Peyer's patch (tissue), 4 donors: ENCODE measurements at regions not wholly inside any gene's neighbourhood (a gene's known extent, or its start where the extent isn't known, plus 50 kb on each side); places are given as distances from the start of the nearest gene placed in this dataset.

ENCODE experiments used
- POLR2A ChIP-seq, 2 donors: fragments of 450-650 bp; IDR thresholded peaks; one replicate each; pipeline ENCODE4 v1.5.1; 2017; ENCODE audit warnings: antibody characterized with exemption in 2 of 2, mild to moderate bottlenecking in 2 of 2, moderate library complexity in 2 of 2
- TF ChIP-seq, protein P1 (sequence below), 6 experiments: fragments of 450-650 bp in 4 of 6; fragments of 200-600 bp in 2 of 6; sonication (generic) in 1 of 6; IDR thresholded peaks; one replicate each; pipeline ENCODE4 v1.5.1; 2017 to 2019; ENCODE audit warnings: antibody characterized with exemption in 6 of 6, mild to moderate bottlenecking in 3 of 6, moderate library complexity in 1 of 6

DNA sequence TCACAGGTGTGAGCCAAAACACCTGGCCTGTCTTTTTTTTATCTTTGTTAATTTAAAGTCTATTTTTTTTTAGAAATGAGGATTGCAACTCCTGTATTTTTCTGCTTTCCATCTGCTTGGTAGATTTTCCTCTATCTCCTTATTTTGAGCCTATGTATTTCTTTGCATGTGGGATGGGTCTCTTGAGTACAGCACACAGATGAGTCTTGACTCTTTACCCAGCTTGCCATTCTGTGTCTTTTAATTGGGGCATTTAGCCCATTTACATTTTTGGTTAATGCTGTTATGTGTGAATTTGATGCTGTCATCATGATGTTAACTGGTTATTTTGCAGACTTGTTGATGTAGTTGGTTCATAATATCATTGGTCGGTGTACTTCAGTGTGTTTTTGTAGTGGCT lies 317.4 kb downstream of the IPO8 start:
- TF ChIP-seq, protein P1, sequence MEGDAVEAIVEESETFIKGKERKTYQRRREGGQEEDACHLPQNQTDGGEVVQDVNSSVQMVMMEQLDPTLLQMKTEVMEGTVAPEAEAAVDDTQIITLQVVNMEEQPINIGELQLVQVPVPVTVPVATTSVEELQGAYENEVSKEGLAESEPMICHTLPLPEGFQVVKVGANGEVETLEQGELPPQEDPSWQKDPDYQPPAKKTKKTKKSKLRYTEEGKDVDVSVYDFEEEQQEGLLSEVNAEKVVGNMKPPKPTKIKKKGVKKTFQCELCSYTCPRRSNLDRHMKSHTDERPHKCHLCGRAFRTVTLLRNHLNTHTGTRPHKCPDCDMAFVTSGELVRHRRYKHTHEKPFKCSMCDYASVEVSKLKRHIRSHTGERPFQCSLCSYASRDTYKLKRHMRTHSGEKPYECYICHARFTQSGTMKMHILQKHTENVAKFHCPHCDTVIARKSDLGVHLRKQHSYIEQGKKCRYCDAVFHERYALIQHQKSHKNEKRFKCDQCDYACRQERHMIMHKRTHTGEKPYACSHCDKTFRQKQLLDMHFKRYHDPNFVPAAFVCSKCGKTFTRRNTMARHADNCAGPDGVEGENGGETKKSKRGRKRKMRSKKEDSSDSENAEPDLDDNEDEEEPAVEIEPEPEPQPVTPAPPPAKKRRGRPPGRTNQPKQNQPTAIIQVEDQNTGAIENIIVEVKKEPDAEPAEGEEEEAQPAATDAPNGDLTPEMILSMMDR (IDR thresholded peaks at IDR 0.05) = no peak
- TF ChIP-seq POLR2A (IDR thresholded peaks at IDR 0.05) = no peak
